Skin epidermis (tissue), 12 donors: ENCODE measurements at regions not wholly inside any gene's neighbourhood (a gene's known extent, or its start where the extent isn't known, plus 50 kb on each side); places are given as distances from the start of the nearest gene placed in this dataset.

Experiments used
- H3K27ac ChIP-seq, 21 experiments: fragments of 200-600 bp; sonication (generic) in 11 of 21; one replicate each; pipeline ENCODE4 v1.5.0; 2020; ENCODE audit warnings: mild to moderate bottlenecking in 3 of 21, inconsistent platforms in 2 of 21, moderate library complexity in 2 of 21
- H3K4me3 ChIP-seq, 7 experiments: fragments of 200-600 bp; sonication (generic) in 2 of 7; one replicate each; pipeline ENCODE4 v1.5.0; 2020; ENCODE audit warnings: inconsistent platforms in 2 of 7, mild to moderate bottlenecking in 2 of 7, moderate library complexity in 1 of 7

GRCh38 chr9:22381170-22381569 lies 65.5 kb upstream of the DMRTA1 start:
- no peak overlapping the region for H3K27ac ChIP-seq
- H3K4me3 ChIP-seq: no peak overlapping the region

DNA sequence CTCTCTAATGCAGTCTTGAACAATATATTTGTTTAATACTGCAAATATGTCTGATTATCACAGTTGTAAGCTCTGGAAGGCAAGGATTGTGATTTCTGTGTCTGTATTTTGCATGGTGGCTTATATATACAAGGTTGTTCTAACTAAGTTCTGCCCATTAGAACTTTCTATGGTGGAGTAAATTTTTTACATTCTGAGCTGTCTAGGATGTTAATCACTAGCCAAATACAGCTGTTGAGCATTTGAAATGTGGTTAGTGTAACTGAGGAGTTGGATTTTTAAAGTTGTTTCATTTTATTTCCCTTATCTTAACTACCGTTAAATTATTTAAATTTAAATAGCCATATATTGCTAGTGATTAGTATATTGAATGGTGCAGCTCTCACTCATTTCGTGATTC lies 64.3 kb upstream of the DMRTA1 start:
- Histone ChIP-seq H3K4me3 (no peak overlapping the region), H3K27ac (no peak overlapping the region)

GRCh38 chr9:22383718-22384117 lies 62.9 kb upstream of the DMRTA1 start:
- H3K27ac ChIP-seq: no peak overlapping the region
- H3K4me3 ChIP-seq: no peak overlapping the region

- H3K4me3 ChIP-seq: no peak overlapping the region
- H3K27ac ChIP-seq: no peak overlapping the region
Measured at GRCh38 chr9:22389271-22389670, 57.4 kb upstream of the DMRTA1 start.

DNA sequence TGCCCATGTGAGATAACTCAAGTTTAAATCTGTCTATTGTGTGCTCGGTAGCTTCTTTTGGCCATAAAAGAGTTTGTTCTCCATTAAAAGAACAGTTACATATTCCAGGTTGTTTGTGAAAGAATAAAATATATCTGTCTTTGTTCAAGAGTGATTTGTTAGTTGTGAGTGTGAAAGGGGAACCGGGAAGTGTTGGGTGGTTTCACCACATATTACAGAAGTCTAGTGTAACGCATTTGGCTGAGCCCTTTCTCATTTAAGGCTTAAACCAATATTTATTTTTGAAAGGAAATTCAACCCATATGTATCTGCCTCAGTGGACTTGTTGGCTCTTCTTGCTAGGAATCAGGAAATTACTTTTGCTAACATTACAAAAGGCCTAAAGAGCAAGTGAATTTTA lies 54.1 kb upstream of the DMRTA1 start:
- Histone ChIP-seq H3K4me3 (no peak overlapping the region), H3K27ac (no peak overlapping the region)

- Histone ChIP-seq H3K4me3 (no peak overlapping the region), H3K27ac (no peak overlapping the region)
Measured at GRCh38 chr9:22395687-22396141, 50.9 kb upstream of the DMRTA1 start.
